C4-2B (cell line): ENCODE measurements at regions not wholly inside any gene's neighbourhood (a gene's known extent, or its start where the extent isn't known, plus 50 kb on each side); places are given as distances from the start of the nearest gene placed in this dataset.

Experiments used
- CTCF ChIP-seq: fragments of 450-650 bp; conservative IDR thresholded peaks from 2 replicates; pipeline ENCODE4 v1.5.1; 2017; ENCODE audit warnings: mild to moderate bottlenecking
- ZFX ChIP-seq: fragments of 450-650 bp; IDR thresholded peaks from 2 replicates; pipeline ENCODE4 v1.6.1; 2017

- TF ChIP-seq CTCF, result no peak
- no peak for TF ChIP-seq ZFX
Measured at GRCh38 chr3:144391236-144391635, 419.6 kb downstream of the DIPK2A start.
